Ascending aorta (tissue), 2 donors: ENCODE measurements at regions not wholly inside any gene's neighbourhood (a gene's known extent, or its start where the extent isn't known, plus 50 kb on each side); places are given as distances from the start of the nearest gene placed in this dataset.

Source experiments
- DNase-seq, 2 donors: peaks; one replicate each; pipeline ENCODE4 v3.0.0-alpha.2; 2019; ENCODE audit warnings: low spot score in 2 of 2
- H3K27ac ChIP-seq, 2 donors: fragments of 200-600 bp; sonication (generic); one replicate each; pipeline ENCODE4 v1.5.1; 2016 to 2017; ENCODE audit warnings: mild to moderate bottlenecking in 1 of 2
- H3K27me3 ChIP-seq: fragments of 200-600 bp; sonication (generic); one replicate; pipeline ENCODE4 v1.5.1; 2017
- H3K36me3 ChIP-seq, 2 donors: fragments of 200-600 bp; sonication (generic); one replicate each; pipeline ENCODE4 v1.5.1; 2016
- H3K4me1 ChIP-seq, 2 donors: fragments of 200-600 bp; sonication (generic); one replicate each; pipeline ENCODE4 v1.5.1; 2016 to 2017; ENCODE audit warnings: mild to moderate bottlenecking in 1 of 2
- H3K4me3 ChIP-seq, 2 donors: fragments of 200-600 bp; sonication (generic); one replicate each; pipeline ENCODE4 v1.5.1; 2016 to 2017; ENCODE audit warnings: mild to moderate bottlenecking in 1 of 2
- H3K9me3 ChIP-seq, 2 donors: fragments of 200-600 bp; sonication (generic); one replicate each; pipeline ENCODE4 v1.5.1; 2016
- CTCF ChIP-seq, 3 experiments: fragments of 200-600 bp in 2 of 3; fragments of 450-650 bp in 1 of 3; sonication (generic) in 2 of 3; IDR thresholded peaks; one replicate each; pipeline ENCODE4 v1.5.1; 2016 to 2019; ENCODE audit warnings: antibody characterized with exemption in 3 of 3, mild to moderate bottlenecking in 1 of 3, moderate library complexity in 1 of 3
- intact Hi-C: fragments of 100-400 bp; cut with DNase I; formaldehyde crosslinking; loops from one replicate; pipeline ENCODE4 v1.15.1; 2023

- H3K36me3 ChIP-seq: no peaks in the 10 kb centered on the region
- H3K4me3 ChIP-seq: no peak overlapping the region
- H3K4me1 ChIP-seq: peaks cover 0 to 3% of the 10 kb centered on the region in 2 donors
- no peaks in the 10 kb centered on the region for H3K27me3 ChIP-seq
- DNase-seq: no peak
- no peak for TF ChIP-seq CTCF (IDR thresholded peaks at IDR 0.05)
- intact Hi-C loops: loop anchor here (5.0 to 10.0 kb wide), 2 partner anchors 607 to 685 kb away; no protein-coding TSS in a partner anchor
- no peak overlapping the region for H3K27ac ChIP-seq
- no peaks in the 10 kb centered on the region for H3K9me3 ChIP-seq
Measured at GRCh38 chr2:226117510-226118065, 682.0 kb downstream of the IRS1 start.

DNA sequence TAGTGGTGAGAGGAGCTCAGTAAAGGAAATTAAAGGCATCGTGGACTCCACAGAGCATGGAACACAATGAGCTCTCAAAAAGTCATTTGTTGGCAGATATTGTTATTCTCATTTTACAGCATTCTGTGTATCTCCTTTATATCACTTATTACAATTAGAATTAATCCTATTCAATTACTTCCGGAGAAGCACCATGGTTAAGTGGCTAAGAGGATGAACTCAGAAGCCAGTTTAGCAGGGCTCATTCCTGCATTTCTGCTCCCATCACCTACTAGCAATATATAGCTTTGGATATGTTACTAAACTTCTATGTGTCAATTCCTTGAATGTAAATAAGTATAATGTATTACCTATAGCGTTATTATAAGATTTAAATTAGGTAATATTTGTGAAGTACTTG lies 683.3 kb downstream of the IRS1 start:
- no peak for TF ChIP-seq CTCF (IDR thresholded peaks at IDR 0.05)
- Histone ChIP-seq H3K4me3 (no peak overlapping the region), H3K4me1 (peaks cover 0 to 3% of the 10 kb centered on the region in 2 donors), H3K27me3 (no peaks in the 10 kb centered on the region), H3K27ac (no peak overlapping the region), H3K36me3 (no peaks in the 10 kb centered on the region), H3K9me3 (no peaks in the 10 kb centered on the region)
- DNase-seq: no peak
- intact Hi-C loops: loop anchor here (5.0 to 10.0 kb wide), 2 partner anchors 608 to 686 kb away; no protein-coding TSS in a partner anchor

GRCh38 chr2:226115832-226116200 lies 683.8 kb downstream of the IRS1 start:
- no peaks in the 10 kb centered on the region for H3K36me3 ChIP-seq
- no peak overlapping the region for H3K4me3 ChIP-seq
- TF ChIP-seq CTCF (IDR thresholded peaks at IDR 0.05): no peak
- no peaks in the 10 kb centered on the region for H3K9me3 ChIP-seq
- peaks cover 0 to 3% of the 10 kb centered on the region in 2 donors for H3K4me1 ChIP-seq
- intact Hi-C loops: loop anchor here (5.0 to 10.0 kb wide), 2 partner anchors 609 to 686 kb away; no protein-coding TSS in a partner anchor
- DNase-seq: no peak
- H3K27me3 ChIP-seq: no peaks in the 10 kb centered on the region
- H3K27ac ChIP-seq: no peak overlapping the region

DNA sequence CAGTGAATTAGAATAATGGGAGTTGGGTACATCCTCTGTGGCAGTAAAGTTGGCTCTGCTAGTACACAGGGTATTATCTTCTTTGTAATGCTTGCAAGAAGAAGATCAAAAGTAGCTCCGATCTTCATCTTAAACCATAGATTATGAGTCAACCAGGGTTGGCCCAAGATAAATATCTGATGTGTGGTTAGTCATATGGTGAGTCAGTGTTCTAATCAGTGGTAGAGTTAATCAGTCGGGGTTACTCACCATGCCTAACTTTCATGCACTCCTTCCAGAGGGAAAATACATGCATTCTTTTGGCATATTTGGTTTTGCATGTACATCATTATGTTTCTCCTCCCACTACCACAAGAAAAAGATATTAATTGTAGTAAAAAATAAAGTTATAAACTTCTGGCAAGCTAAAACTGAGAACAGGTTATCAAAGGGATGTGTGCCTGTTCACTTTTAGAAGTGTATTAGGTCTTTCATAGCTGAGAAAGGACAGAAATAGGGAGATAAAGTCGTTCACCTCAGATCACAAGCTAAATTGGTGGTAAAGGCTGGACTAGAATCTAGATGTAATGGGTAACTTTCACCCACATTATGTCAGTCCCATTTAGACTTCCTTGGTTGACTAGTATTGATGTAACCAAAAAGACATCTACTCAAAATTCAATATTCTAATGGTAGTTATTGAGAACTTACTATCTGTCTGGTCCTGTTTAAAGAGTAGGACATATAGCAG lies 684.4 kb downstream of the IRS1 start:
- H3K27me3 ChIP-seq: no peaks in the 10 kb centered on the region
- no peaks in the 10 kb centered on the region for H3K36me3 ChIP-seq
- no peak overlapping the region for H3K27ac ChIP-seq
- peaks cover 0 to 3% of the 10 kb centered on the region in 2 donors for H3K4me1 ChIP-seq
- H3K9me3 ChIP-seq: no peaks in the 10 kb centered on the region
- intact Hi-C loops: loop anchor here (5.0 to 10.0 kb wide), 2 partner anchors 610 to 687 kb away; no protein-coding TSS in a partner anchor
- DNase-seq: no peak
- TF ChIP-seq CTCF (IDR thresholded peaks at IDR 0.05): no peak
- H3K4me3 ChIP-seq: no peak overlapping the region

GRCh38 chr2:226114436-226114835 lies 685.2 kb downstream of the IRS1 start:
- Histone ChIP-seq H3K27me3 (no peaks in the 10 kb centered on the region), H3K4me1 (peaks cover 0 to 3% of the 10 kb centered on the region in 2 donors), H3K4me3 (no peak overlapping the region), H3K27ac (no peak overlapping the region), H3K36me3 (no peaks in the 10 kb centered on the region), H3K9me3 (no peaks in the 10 kb centered on the region)
- intact Hi-C loops: loop anchor here (10.0 kb wide), 1 partner anchor 610 kb away; no protein-coding TSS in a partner anchor
- no peak for DNase-seq
- no peak for TF ChIP-seq CTCF (IDR thresholded peaks at IDR 0.05)
